CD14-positive monocyte (primary cell): ENCODE measurements at regions not wholly inside any gene's neighbourhood (a gene's known extent, or its start where the extent isn't known, plus 50 kb on each side); places are given as distances from the start of the nearest gene placed in this dataset.
A peak's percentile ranks its signal among the peaks of the same experiment; 100 is the strongest.

Experiments
- DNase-seq, 3 donors: peaks; one replicate each; pipeline ENCODE4 v3.0.0-alpha.2; 2011 to 2022
- H2AFZ ChIP-seq: 2 replicates; pipeline ENCODE4 v1.6.0; 2012; ENCODE audit warnings: mild to moderate bottlenecking, low read depth, low read length, inconsistent platforms; ENCODE audit not compliant: insufficient read depth, poor library complexity, severe bottlenecking
- H3K27ac ChIP-seq, 2 donors: 1 replicate in 1 of 2; 2 replicates in 1 of 2; pipeline ENCODE4 v1.5.1; 2012 to 2013; ENCODE audit warnings: low read length in 2 of 2, control low read depth in 1 of 2, inconsistent platforms in 1 of 2, low read depth in 1 of 2, mild to moderate bottlenecking in 1 of 2
- H3K27me3 ChIP-seq, 2 donors: one replicate each; pipeline versions ENCODE4 v1.6.0 to v1.6.1; 2011 to 2013; ENCODE audit warnings: low read length in 2 of 2; ENCODE audit not compliant: control insufficient read depth in 2 of 2, insufficient read depth in 2 of 2
- H3K36me3 ChIP-seq, 2 donors: replicated peaks in 1 of 2; 1 replicate in 1 of 2; 2 replicates in 1 of 2; pipeline versions ENCODE4 v1.5.1 to v1.6.1; 2012 to 2013; ENCODE audit warnings: low read length in 2 of 2, control low read depth in 1 of 2, inconsistent platforms in 1 of 2, mild to moderate bottlenecking in 1 of 2; ENCODE audit not compliant: insufficient read depth in 2 of 2, control insufficient read depth in 1 of 2
- H3K4me1 ChIP-seq, 2 donors: 1 replicate in 1 of 2; 2 replicates in 1 of 2; pipeline versions ENCODE4 v1.5.1 to v1.6.1; 2012 to 2013; ENCODE audit warnings: low read length in 2 of 2, control low read depth in 1 of 2, inconsistent platforms in 1 of 2, mild to moderate bottlenecking in 1 of 2, moderate library complexity in 1 of 2; ENCODE audit not compliant: insufficient read depth in 2 of 2, control insufficient read depth in 1 of 2
- H3K4me2 ChIP-seq: replicated peaks from 2 replicates; pipeline ENCODE3; 2012; ENCODE audit warnings: low read length, moderate library complexity, mild to moderate bottlenecking; ENCODE audit not compliant: poor library complexity, severe bottlenecking; ENCODE audit errors: extremely low read depth
- H3K4me3 ChIP-seq, 3 experiments: fragments of 200-600 bp in 1 of 3; sonication (generic) in 1 of 3; replicated peaks in 1 of 3; 1 replicate in 2 of 3; 2 replicates in 1 of 3; pipeline ENCODE4 v1.5.1; 2011 to 2013; ENCODE audit warnings: low read length in 3 of 3, mild to moderate bottlenecking in 3 of 3, control low read depth in 2 of 3, low read depth in 2 of 3, inconsistent platforms in 1 of 3, moderate library complexity in 1 of 3
- H3K79me2 ChIP-seq: 2 replicates; pipeline ENCODE4 v1.6.0; 2012; ENCODE audit warnings: mild to moderate bottlenecking, control low read depth, inconsistent platforms, low read length, moderate library complexity; ENCODE audit not compliant: insufficient read depth
- H3K9ac ChIP-seq: 2 replicates; pipeline ENCODE4 v1.6.0; 2017; ENCODE audit warnings: low read length, mild to moderate bottlenecking; ENCODE audit not compliant: insufficient read depth, poor library complexity, severe bottlenecking
- H3K9me3 ChIP-seq, 2 donors: replicated peaks in 1 of 2; 1 replicate in 1 of 2; 2 replicates in 1 of 2; pipeline versions ENCODE4 v1.5.1 to v1.6.1; 2012 to 2013; ENCODE audit warnings: low read length in 2 of 2, control low read depth in 1 of 2; ENCODE audit not compliant: control insufficient read depth in 1 of 2, insufficient read depth in 1 of 2
- H4K20me1 ChIP-seq: 2 replicates; pipeline ENCODE4 v1.6.0; 2012; ENCODE audit warnings: mild to moderate bottlenecking, low read length, control low read depth, moderate library complexity; ENCODE audit not compliant: insufficient read depth
- H3K27ac Mint-ChIP-seq, 7 donors: one replicate each; pipeline ENCODE4 v1.8.0; 2020; ENCODE audit warnings: mild to moderate bottlenecking in 7 of 7, mixed read lengths in 7 of 7, moderate library complexity in 6 of 7, inconsistent platforms in 2 of 7
- H3K27me3 Mint-ChIP-seq, 3 donors: one replicate each; pipeline ENCODE4 v1.8.0; 2021 to 2022; ENCODE audit warnings: low read depth in 3 of 3, mild to moderate bottlenecking in 3 of 3, mixed read lengths in 3 of 3, moderate library complexity in 3 of 3, inconsistent platforms in 1 of 3
- H3K36me3 Mint-ChIP-seq, 2 donors: one replicate each; pipeline ENCODE4 v1.8.0; 2020; ENCODE audit warnings: mixed read lengths in 2 of 2, inconsistent platforms in 1 of 2, mild to moderate bottlenecking in 1 of 2
- H3K4me1 Mint-ChIP-seq: one replicate; pipeline ENCODE4 v1.8.0; 2020; ENCODE audit warnings: mild to moderate bottlenecking, mixed read lengths
- H3K4me3 Mint-ChIP-seq, 2 donors: one replicate each; pipeline ENCODE4 v1.8.0; 2020; ENCODE audit warnings: mild to moderate bottlenecking in 2 of 2, mixed read lengths in 2 of 2, moderate library complexity in 1 of 2
- H3K9me3 Mint-ChIP-seq, 7 donors: one replicate each; pipeline ENCODE4 v1.8.0; 2020 to 2022; ENCODE audit warnings: mixed read lengths in 7 of 7, mild to moderate bottlenecking in 6 of 7, moderate library complexity in 6 of 7, inconsistent platforms in 2 of 7
- WGBS: methylation state at CpG from one replicate; pipeline ENCODE4 v1.1.5; 2013; ENCODE audit warnings: missing lambda C conversion rate; ENCODE audit not compliant: insufficient coverage; 5-methylcytosine and 5-hydroxymethylcytosine counted together
- intact Hi-C, 2 donors: fragments of 100-400 bp; cut with micrococcal nuclease; formaldehyde crosslinking; loops; one replicate each; pipeline versions ENCODE4 v1.15.0 to v1.15.1; 2023
- TF ChIP-seq, protein P1 (sequence below): fragments of 200-600 bp; IDR thresholded peaks from one replicate; pipeline ENCODE4 v1.8.0; 2022; ENCODE audit warnings: antibody characterized with exemption, mild to moderate bottlenecking

DNA sequence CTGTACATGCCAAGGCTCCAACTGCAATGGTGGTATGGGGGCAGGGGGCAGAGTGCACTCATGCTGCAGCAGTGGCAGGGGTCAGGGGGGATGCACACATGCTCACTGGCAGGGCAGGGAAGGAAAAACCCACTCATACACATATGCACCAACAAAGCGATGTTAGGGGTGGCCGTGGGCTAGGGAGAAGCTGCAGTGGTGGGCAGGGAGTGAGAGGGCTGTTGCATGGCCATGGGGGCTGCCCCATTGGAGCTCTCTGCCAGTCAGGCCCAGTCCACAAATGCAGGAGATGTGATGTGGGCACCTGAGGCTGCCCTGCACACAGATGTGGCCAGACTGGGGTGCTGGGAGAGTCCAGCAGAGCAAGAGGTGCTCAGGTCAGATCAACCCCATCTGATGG, 238.1 kb upstream of the NXPH2 start:
- peak overlapping the region in 1 of 7 donors; percentile 20 for H3K27ac Mint-ChIP-seq
- intact Hi-C loops, result no loop called here
- H4K20me1 ChIP-seq, result no peaks in the 10 kb centered on the region
- TF ChIP-seq, protein P1, sequence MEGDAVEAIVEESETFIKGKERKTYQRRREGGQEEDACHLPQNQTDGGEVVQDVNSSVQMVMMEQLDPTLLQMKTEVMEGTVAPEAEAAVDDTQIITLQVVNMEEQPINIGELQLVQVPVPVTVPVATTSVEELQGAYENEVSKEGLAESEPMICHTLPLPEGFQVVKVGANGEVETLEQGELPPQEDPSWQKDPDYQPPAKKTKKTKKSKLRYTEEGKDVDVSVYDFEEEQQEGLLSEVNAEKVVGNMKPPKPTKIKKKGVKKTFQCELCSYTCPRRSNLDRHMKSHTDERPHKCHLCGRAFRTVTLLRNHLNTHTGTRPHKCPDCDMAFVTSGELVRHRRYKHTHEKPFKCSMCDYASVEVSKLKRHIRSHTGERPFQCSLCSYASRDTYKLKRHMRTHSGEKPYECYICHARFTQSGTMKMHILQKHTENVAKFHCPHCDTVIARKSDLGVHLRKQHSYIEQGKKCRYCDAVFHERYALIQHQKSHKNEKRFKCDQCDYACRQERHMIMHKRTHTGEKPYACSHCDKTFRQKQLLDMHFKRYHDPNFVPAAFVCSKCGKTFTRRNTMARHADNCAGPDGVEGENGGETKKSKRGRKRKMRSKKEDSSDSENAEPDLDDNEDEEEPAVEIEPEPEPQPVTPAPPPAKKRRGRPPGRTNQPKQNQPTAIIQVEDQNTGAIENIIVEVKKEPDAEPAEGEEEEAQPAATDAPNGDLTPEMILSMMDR, result no peak
- DNase-seq, result no peak
- WGBS, result 100% methylated on average over 1 of the region's 2 CpGs
- H3K4me2 ChIP-seq, result no peak overlapping the region
- no peaks in the 10 kb centered on the region for H3K27me3 Mint-ChIP-seq
- H3K9me3 ChIP-seq, result peaks cover 22 to 28% of the 10 kb centered on the region in 2 donors
- H3K36me3 ChIP-seq, result no peaks in the 10 kb centered on the region
- H3K27me3 ChIP-seq, result no peaks in the 10 kb centered on the region
- H3K4me3 ChIP-seq, result no peak overlapping the region
- peaks cover 9 to 13% (median 10%) of the 10 kb centered on the region in 7 donors for H3K9me3 Mint-ChIP-seq
- no peak overlapping the region for H2AFZ ChIP-seq
- H3K27ac ChIP-seq, result no peak overlapping the region
- H3K4me3 Mint-ChIP-seq, result no peak overlapping the region
- H3K4me1 ChIP-seq, result no peaks in the 10 kb centered on the region
- H3K36me3 Mint-ChIP-seq, result no peaks in the 10 kb centered on the region
- no peaks in the 10 kb centered on the region for H3K4me1 Mint-ChIP-seq
- no peaks in the 10 kb centered on the region for H3K79me2 ChIP-seq
- no peak overlapping the region for H3K9ac ChIP-seq

DNA sequence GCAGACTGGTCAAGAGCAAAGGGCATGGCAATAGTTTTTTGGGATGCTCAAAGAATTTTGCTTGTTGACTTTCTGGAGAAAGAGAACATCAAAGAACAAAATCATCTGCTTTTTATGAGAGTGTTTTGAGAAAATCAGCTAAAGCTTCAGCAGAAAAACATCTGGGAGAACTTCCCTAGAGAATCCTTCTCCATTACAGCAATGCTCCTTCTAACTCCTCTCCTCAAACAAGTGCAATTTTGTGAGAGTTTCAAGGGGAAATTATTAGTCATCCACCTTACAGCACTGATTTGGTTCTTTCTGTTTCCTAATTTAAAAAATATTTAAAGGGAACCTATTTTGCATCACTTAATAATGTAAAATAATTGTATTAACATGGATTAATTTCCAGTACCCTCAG, 226.9 kb upstream of the NXPH2 start:
- no peak for DNase-seq
- no peak overlapping the region for H3K9ac ChIP-seq
- Mint-ChIP-seq H3K27me3 (no peaks in the 10 kb centered on the region), H3K36me3 (no peaks in the 10 kb centered on the region), H3K9me3 (peaks cover 0 to 2% (median 0%) of the 10 kb centered on the region in 7 donors), H3K27ac (no peak overlapping the region), H3K4me1 (no peaks in the 10 kb centered on the region), H3K4me3 (no peak overlapping the region)
- no peaks in the 10 kb centered on the region for H3K4me1 ChIP-seq
- H2AFZ ChIP-seq, result no peak overlapping the region
- no peak overlapping the region for H3K4me3 ChIP-seq
- TF ChIP-seq, protein P1, result no peak
- H3K27me3 ChIP-seq, result no peaks in the 10 kb centered on the region
- H3K36me3 ChIP-seq, result no peaks in the 10 kb centered on the region
- no peaks in the 10 kb centered on the region for H3K79me2 ChIP-seq
- no peak overlapping the region for H3K4me2 ChIP-seq
- no peaks in the 10 kb centered on the region for H4K20me1 ChIP-seq
- H3K27ac ChIP-seq, result no peak overlapping the region
- intact Hi-C loops, result no loop called here
- peaks cover 0 to 2% of the 10 kb centered on the region in 2 donors for H3K9me3 ChIP-seq
